Right lobe of liver (tissue), 4 donors: ENCODE measurements at regions not wholly inside any gene's neighbourhood (a gene's known extent, or its start where the extent isn't known, plus 50 kb on each side); places are given as distances from the start of the nearest gene placed in this dataset.

ENCODE experiments used
- POLR2A ChIP-seq: fragments of 450-650 bp; IDR thresholded peaks from one replicate; pipeline ENCODE4 v1.6.1; 2017; ENCODE audit warnings: antibody characterized with exemption, mild to moderate bottlenecking
- TF ChIP-seq, protein P1 (sequence below), 4 donors: fragments of 200-600 bp in 3 of 4; fragments of 450-650 bp in 1 of 4; IDR thresholded peaks; one replicate each; pipeline versions ENCODE4 v1.5.1 to v1.8.0; 2016 to 2022; ENCODE audit warnings: antibody characterized with exemption in 4 of 4, mild to moderate bottlenecking in 2 of 4
- donor health status: DM: no; HTN: no; CAD: no.
- donor health status: DM: no; HTN: no; CAD: no.
- donor health status: DM: no; HTN: yes; CAD: no.

DNA sequence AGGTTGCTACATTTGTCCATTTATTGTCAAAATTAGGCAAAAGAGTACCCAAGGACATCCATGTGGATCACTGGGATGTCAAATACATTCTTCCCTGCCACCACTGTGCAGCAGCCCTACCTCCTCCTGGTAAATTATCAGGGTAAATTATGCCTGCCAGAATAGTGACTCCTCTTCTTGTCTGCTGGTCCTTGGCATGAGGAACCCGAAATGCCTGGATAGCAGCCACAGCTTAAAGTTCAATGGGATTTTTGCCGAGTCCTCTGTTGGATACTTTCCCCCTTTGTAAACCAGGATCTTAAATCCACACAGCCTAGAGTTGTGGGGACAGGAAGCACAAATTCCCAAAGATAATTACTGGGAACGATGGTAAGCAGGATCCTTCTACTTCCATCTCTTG, 173.3 kb downstream of the RFX6 start:
- TF ChIP-seq, protein P1, sequence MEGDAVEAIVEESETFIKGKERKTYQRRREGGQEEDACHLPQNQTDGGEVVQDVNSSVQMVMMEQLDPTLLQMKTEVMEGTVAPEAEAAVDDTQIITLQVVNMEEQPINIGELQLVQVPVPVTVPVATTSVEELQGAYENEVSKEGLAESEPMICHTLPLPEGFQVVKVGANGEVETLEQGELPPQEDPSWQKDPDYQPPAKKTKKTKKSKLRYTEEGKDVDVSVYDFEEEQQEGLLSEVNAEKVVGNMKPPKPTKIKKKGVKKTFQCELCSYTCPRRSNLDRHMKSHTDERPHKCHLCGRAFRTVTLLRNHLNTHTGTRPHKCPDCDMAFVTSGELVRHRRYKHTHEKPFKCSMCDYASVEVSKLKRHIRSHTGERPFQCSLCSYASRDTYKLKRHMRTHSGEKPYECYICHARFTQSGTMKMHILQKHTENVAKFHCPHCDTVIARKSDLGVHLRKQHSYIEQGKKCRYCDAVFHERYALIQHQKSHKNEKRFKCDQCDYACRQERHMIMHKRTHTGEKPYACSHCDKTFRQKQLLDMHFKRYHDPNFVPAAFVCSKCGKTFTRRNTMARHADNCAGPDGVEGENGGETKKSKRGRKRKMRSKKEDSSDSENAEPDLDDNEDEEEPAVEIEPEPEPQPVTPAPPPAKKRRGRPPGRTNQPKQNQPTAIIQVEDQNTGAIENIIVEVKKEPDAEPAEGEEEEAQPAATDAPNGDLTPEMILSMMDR (IDR thresholded peaks at IDR 0.05), result no peak
- no peak for TF ChIP-seq POLR2A
